Endothelial cell of umbilical vein (primary cell): ENCODE measurements at regions not wholly inside any gene's neighbourhood (a gene's known extent, or its start where the extent isn't known, plus 50 kb on each side); places are given as distances from the start of the nearest gene placed in this dataset.

Experiments used
- POLR2A ChIP-seq: IDR thresholded peaks from 2 replicates; pipeline ENCODE4 v1.6.1; 2012; ENCODE audit warnings: low read depth, mild to moderate bottlenecking, control low read depth, low read length
- TF ChIP-seq, protein P1 (sequence below), 2 donors: IDR thresholded peaks; 1 replicate in 1 of 2; 2 replicates in 1 of 2; pipeline ENCODE4 v1.5.1; 2011; ENCODE audit warnings: low read length in 2 of 2, mild to moderate bottlenecking in 2 of 2, moderate library complexity in 2 of 2, control low read depth in 1 of 2, inconsistent platforms in 1 of 2, low read depth in 1 of 2; ENCODE audit not compliant: insufficient read depth in 1 of 2; ENCODE audit errors: extremely low read depth in 1 of 2

DNA sequence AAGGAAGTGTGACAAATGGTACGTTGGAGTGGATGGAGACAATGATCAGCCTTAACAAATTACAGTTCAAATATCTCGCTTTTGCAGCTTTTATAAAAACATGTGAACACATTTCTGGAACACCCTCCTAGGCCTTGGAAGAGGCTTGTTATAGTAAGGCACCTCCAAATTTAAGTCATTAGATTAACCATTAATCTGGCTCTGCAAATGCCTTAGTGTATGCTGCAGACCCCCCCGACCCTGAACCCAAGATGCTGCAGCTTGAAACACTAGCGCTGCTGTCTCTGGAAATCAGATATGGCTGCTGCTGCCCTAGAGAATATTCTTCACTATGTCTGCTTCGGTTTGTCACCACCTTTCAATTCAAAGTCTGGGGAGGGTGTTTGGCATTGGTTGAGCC is 196.4 kb downstream of the MIS18A start:
- no peak for TF ChIP-seq POLR2A
- TF ChIP-seq, protein P1, sequence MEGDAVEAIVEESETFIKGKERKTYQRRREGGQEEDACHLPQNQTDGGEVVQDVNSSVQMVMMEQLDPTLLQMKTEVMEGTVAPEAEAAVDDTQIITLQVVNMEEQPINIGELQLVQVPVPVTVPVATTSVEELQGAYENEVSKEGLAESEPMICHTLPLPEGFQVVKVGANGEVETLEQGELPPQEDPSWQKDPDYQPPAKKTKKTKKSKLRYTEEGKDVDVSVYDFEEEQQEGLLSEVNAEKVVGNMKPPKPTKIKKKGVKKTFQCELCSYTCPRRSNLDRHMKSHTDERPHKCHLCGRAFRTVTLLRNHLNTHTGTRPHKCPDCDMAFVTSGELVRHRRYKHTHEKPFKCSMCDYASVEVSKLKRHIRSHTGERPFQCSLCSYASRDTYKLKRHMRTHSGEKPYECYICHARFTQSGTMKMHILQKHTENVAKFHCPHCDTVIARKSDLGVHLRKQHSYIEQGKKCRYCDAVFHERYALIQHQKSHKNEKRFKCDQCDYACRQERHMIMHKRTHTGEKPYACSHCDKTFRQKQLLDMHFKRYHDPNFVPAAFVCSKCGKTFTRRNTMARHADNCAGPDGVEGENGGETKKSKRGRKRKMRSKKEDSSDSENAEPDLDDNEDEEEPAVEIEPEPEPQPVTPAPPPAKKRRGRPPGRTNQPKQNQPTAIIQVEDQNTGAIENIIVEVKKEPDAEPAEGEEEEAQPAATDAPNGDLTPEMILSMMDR (IDR thresholded peaks at IDR 0.05; ENCODE audit: extremely low read depth in 1 of 2, insufficient read depth in 1 of 2, low read depth in 1 of 2, low read length in 2 of 2) = no peak
